Mucosa of descending colon (tissue), 3 donors: ENCODE measurements at regions not wholly inside any gene's neighbourhood (a gene's known extent, or its start where the extent isn't known, plus 50 kb on each side); places are given as distances from the start of the nearest gene placed in this dataset.

ENCODE experiments used
- ATAC-seq: fragments of 200-7000 bp; cut with Tn5 transposase; one replicate; pipeline ENCODE4 v1.9.1; 2020; ENCODE audit warnings: mild to moderate bottlenecking, moderate library complexity
- DNase-seq, 3 donors: peaks; one replicate each; pipeline ENCODE4 v3.0.0-alpha.2; 2020
- H3K36me3 ChIP-seq: fragments of 200-600 bp; one replicate; pipeline ENCODE4 v1.8.0; 2021; ENCODE audit warnings: low read depth, mild to moderate bottlenecking
- H3K4me1 ChIP-seq: fragments of 200-600 bp; one replicate; pipeline ENCODE4 v1.8.0; 2021; ENCODE audit warnings: low read depth, mild to moderate bottlenecking
- H3K4me3 ChIP-seq: fragments of 200-600 bp; one replicate; pipeline ENCODE4 v1.8.0; 2021; ENCODE audit warnings: mild to moderate bottlenecking
- H3K9me3 ChIP-seq: fragments of 200-600 bp; one replicate; pipeline ENCODE4 v1.8.0; 2021; ENCODE audit warnings: mild to moderate bottlenecking
- intact Hi-C, 2 donors: fragments of 100-400 bp; cut with DNase I in 1 of 2; cut with micrococcal nuclease in 1 of 2; formaldehyde crosslinking; loops; one replicate each; pipeline versions ENCODE4 v1.11.0 to v1.11.1; 2022; cut with DNase I, micrococcal nuclease
- TF ChIP-seq, protein P1 (sequence below): fragments of 200-600 bp; IDR thresholded peaks from one replicate; pipeline ENCODE4 v1.8.0; 2022; ENCODE audit warnings: antibody characterized with exemption, mild to moderate bottlenecking
- donor health status: DM: no; HTN: no; CAD: no; lungs with moderate emphysema.
- donor health status: DM: no; HTN: no; CAD: no.
- donor health status: DM: no; HTN: yes; CAD: no.

DNA sequence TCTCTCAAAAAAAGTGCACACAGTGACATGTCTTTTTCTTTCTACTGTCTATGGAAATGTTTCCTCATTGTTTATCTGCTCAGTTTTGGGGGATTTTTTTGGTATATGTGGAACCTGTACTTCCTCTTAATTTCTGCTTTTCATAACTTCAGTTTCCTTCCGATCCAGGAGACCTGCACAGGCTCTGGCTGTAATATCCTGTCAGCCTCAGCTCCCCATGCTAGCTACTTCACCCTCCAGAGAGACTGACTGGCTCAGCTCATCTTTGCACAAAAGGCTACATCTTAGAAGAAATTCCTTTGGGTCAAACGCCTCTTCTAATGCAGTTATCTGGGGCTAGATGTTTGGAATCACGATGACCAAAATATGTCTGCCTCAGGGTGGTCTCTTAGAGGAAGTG lies 378.4 kb downstream of the RND3 start:
- DNase-seq (no peak), ATAC-seq (no peak)
- Histone ChIP-seq H3K4me1 (no peaks in the 10 kb centered on the region), H3K9me3 (no peaks in the 10 kb centered on the region), H3K4me3 (no peak overlapping the region), H3K36me3 (no peaks in the 10 kb centered on the region)
- TF ChIP-seq, protein P1, sequence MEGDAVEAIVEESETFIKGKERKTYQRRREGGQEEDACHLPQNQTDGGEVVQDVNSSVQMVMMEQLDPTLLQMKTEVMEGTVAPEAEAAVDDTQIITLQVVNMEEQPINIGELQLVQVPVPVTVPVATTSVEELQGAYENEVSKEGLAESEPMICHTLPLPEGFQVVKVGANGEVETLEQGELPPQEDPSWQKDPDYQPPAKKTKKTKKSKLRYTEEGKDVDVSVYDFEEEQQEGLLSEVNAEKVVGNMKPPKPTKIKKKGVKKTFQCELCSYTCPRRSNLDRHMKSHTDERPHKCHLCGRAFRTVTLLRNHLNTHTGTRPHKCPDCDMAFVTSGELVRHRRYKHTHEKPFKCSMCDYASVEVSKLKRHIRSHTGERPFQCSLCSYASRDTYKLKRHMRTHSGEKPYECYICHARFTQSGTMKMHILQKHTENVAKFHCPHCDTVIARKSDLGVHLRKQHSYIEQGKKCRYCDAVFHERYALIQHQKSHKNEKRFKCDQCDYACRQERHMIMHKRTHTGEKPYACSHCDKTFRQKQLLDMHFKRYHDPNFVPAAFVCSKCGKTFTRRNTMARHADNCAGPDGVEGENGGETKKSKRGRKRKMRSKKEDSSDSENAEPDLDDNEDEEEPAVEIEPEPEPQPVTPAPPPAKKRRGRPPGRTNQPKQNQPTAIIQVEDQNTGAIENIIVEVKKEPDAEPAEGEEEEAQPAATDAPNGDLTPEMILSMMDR, result no peak
- intact Hi-C loops, result no loop called here

DNA sequence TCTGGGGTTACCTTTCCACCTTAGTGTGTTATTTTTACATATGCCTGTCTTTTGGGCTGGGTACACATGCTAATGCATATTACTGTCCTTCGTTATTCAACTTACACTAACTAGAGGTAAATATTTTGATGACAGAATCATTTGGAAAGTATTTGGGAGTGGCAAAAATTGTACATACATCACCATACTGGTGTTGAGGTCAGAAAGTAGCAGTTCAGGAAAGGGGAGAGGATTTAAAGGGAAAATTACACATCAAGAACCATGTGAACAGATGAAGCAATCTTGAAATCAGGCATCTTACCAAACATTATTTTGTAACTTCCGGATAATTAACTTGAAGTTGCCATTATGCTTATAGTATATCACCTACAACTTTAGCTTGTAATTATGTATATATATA lies 379.7 kb downstream of the RND3 start:
- TF ChIP-seq, protein P1, result no peak

DNA sequence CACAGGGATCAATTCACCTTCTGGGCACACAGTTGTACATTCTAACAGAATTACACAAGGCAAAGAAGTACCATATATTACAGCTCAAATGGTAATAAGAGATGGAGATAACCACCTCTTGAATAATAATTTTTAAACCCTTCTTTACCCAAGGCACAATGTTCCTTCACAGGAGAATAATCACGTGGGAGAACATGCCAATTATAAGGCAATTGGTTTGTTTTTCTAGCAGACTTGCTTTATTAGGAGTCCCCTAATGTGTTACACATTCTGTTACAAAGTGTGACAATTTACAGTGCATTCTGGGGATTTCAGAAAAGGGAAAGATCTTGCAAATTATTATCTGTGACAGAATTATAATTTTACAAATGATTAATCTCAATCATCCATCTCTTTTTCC lies 380.3 kb downstream of the RND3 start:
- TF ChIP-seq, protein P1, result no peak
- DNase-seq, result no peak
- Histone ChIP-seq H3K4me1 (no peaks in the 10 kb centered on the region), H3K9me3 (no peaks in the 10 kb centered on the region), H3K36me3 (no peaks in the 10 kb centered on the region), H3K4me3 (no peak overlapping the region)
- intact Hi-C loops, result no loop called here
- ATAC-seq, result no peak

More for the DNA sequence above, 379.7 kb downstream of the RND3 start:
- intact Hi-C loops, result no loop called here
- Histone ChIP-seq H3K4me3 (no peak overlapping the region), H3K9me3 (no peaks in the 10 kb centered on the region), H3K4me1 (no peaks in the 10 kb centered on the region), H3K36me3 (no peaks in the 10 kb centered on the region)
- DNase-seq (no peak), ATAC-seq (no peak)

DNA sequence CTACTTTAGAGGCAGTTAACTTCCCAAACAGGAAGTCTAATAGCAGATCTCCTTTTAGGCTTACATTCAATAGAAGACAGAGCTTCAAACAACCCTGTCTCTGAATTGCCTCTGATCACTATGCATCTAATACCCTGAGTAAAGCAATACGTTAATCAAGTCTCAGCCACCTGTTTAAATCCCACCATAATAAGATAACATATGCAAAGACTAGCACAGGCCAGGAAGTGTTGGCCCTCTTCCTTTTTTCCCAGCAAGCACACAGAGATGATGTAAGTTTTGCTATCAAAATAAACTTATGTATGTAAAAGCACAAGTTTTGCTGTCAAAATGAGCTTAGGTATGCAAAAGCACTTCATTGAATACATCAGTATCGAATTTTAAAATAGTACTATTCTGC lies 385.5 kb downstream of the RND3 start:
- Histone ChIP-seq H3K4me3 (no peak overlapping the region), H3K36me3 (no peaks in the 10 kb centered on the region), H3K4me1 (no peaks in the 10 kb centered on the region), H3K9me3 (no peaks in the 10 kb centered on the region)
- TF ChIP-seq, protein P1, result no peak
- DNase-seq, result no peak
- no peak for ATAC-seq
- intact Hi-C loops, result no loop called here

DNA sequence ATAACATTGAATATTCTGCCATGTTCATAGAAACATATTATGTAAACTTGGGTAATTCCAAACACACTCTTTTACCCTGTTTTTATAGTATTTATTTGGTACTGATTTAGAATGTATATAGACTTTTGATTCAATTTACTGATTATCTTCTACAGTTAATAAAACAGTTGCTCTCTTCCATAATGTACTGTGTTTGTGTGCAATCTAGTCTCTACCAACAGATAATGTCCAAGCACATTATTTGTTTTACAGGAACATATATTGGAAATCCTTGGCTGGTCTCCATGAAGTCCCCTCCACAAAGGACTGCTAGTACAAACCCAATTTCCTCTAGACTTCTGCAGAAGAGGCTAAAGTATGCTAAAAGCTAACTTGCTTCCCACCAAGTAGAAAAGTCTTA lies 386.6 kb downstream of the RND3 start:
- TF ChIP-seq, protein P1, result no peak
- Histone ChIP-seq H3K36me3 (no peaks in the 10 kb centered on the region), H3K4me3 (no peak overlapping the region), H3K4me1 (no peaks in the 10 kb centered on the region), H3K9me3 (no peaks in the 10 kb centered on the region)
- intact Hi-C loops, result no loop called here
- ATAC-seq (no peak), DNase-seq (no peak)

DNA sequence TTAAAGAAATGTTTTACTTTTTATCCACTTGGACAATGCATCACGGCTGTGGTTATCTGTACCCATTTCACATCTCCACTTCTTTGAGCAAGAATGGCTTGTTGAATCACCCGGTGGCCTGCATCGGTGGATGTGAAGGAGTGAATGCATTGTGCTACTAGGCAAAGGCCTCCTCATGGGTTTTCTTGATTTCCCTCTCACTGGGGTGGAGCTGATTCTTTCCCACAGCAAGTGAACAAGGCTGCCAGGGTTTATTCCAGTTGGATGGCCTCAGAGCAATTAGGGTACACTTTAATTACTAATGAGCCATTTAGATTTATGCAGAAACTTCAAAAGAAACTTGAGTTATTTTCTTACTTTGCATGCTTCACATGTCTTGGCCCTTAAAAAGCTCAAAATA lies 387.1 kb downstream of the RND3 start:
- no peaks in the 10 kb centered on the region for H3K4me1 ChIP-seq
- no peaks in the 10 kb centered on the region for H3K36me3 ChIP-seq
- no peak overlapping the region for H3K4me3 ChIP-seq
- TF ChIP-seq, protein P1, result no peak
- DNase-seq (no peak), ATAC-seq (no peak)
- intact Hi-C loops, result no loop called here
- H3K9me3 ChIP-seq, result no peaks in the 10 kb centered on the region
